ENCODE measurements at regions not wholly inside any gene's neighbourhood (a gene's known extent, or its start where the extent isn't known, plus 50 kb on each side); places are given as distances from the start of the nearest gene placed in this dataset.

DNA sequence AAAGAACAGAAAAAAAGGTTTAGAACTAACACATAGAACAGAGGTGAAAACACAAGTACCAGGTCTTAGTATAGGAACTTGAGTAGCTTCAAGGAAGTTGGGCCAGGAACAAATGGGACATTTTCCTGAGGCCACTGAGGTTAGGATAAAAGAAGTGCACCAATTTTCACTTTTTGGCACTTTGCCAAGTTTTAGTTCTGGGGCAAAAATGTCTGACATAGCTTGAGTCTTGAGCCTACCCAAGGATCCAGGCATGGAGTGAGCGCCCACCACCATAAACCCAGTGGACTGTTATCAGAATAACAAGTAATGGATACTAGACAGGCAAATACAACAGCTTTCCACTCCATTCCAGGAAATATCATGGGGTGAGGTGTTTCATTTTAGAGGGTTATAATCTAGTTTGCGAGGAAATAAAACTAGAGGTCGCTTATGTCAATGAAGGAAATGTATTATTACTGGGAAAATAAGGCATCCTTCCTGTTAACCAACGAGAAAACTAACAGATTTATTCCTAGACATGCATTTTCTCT lies 199.7 kb upstream of the HMGA2 start:
- no peak for ATAC-seq
- no peaks in the 10 kb centered on the region for H3K27me3 ChIP-seq (ENCODE audit: control insufficient read depth, insufficient read depth, low read length)
- ChIA-PET CTCF (no interaction called here), POLR2A (no interaction called here)
- DNase-seq (ENCODE audit: low read depth, low spot score): no peak
- no peak overlapping the region for H3K27ac ChIP-seq (ENCODE audit: low read length)
- intact Hi-C loops (cut with micrococcal nuclease; ENCODE audit: unreplicated experiment): no loop called here
- H3K4me3 ChIP-seq (ENCODE audit: low read depth in 2 of 2, low read length in 2 of 2): no peak overlapping the region
- in situ Hi-C loops (cut with HindIII; ENCODE audit: low pct_unique_long_range_greater_than_20kb, low sequenced_read_pairs): no loop called here
- H3K36me3 ChIP-seq (ENCODE audit: control insufficient read depth, insufficient read depth, low read length): no peaks in the 10 kb centered on the region
- TF ChIP-seq SIN3A (IDR thresholded peaks at IDR 0.05; ENCODE audit: borderline replicate concordance, insufficient read depth, low read depth, low read length): no peak
- TF ChIP-seq, protein P1, sequence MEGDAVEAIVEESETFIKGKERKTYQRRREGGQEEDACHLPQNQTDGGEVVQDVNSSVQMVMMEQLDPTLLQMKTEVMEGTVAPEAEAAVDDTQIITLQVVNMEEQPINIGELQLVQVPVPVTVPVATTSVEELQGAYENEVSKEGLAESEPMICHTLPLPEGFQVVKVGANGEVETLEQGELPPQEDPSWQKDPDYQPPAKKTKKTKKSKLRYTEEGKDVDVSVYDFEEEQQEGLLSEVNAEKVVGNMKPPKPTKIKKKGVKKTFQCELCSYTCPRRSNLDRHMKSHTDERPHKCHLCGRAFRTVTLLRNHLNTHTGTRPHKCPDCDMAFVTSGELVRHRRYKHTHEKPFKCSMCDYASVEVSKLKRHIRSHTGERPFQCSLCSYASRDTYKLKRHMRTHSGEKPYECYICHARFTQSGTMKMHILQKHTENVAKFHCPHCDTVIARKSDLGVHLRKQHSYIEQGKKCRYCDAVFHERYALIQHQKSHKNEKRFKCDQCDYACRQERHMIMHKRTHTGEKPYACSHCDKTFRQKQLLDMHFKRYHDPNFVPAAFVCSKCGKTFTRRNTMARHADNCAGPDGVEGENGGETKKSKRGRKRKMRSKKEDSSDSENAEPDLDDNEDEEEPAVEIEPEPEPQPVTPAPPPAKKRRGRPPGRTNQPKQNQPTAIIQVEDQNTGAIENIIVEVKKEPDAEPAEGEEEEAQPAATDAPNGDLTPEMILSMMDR (IDR thresholded peaks at IDR 0.05): no peak
- TF ChIP-seq POLR2AphosphoS5 (IDR thresholded peaks at IDR 0.05; ENCODE audit: low read depth, low read length): no peak
- no peak for TF ChIP-seq TCF7L2 (IDR thresholded peaks at IDR 0.05; ENCODE audit: low read depth, low read length)
- TF ChIP-seq REST (IDR thresholded peaks at IDR 0.05; ENCODE audit: insufficient read depth in 1 of 2, low read depth in 2 of 2, low read length in 1 of 2): no peak
- H3K9me3 ChIP-seq (ENCODE audit: control insufficient read depth, insufficient read depth, low read depth, low read length): peaks cover 16% of the 10 kb centered on the region; the same call in 1 of the 2 replicates
- H3K4me1 ChIP-seq (ENCODE audit: control insufficient read depth, insufficient read depth, low read length): no peaks in the 10 kb centered on the region
- BruUV-seq (replicated peaks): no TSS peak

- intact Hi-C loops (cut with micrococcal nuclease; ENCODE audit: unreplicated experiment): no loop called here
- peaks cover 28% of the 10 kb centered on the region for H3K4me1 ChIP-seq (ENCODE audit: control insufficient read depth, insufficient read depth, low read length)
- H3K27ac ChIP-seq (ENCODE audit: low read length): peak overlapping the region; percentile 36; the same call in 1 of the 2 replicates
- no peak for DNase-seq (ENCODE audit: low read depth, low spot score)
- CTCF ChIA-PET: no interaction called here
- in situ Hi-C loops (cut with HindIII; ENCODE audit: low pct_unique_long_range_greater_than_20kb, low sequenced_read_pairs): no loop called here
- BruUV-seq (replicated peaks): no TSS peak
- no peak for TF ChIP-seq POLR2AphosphoS5 (IDR thresholded peaks at IDR 0.05; ENCODE audit: low read depth, low read length)
- TF ChIP-seq, protein P1 (IDR thresholded peaks at IDR 0.05): no peak
- TF ChIP-seq TCF7L2 (IDR thresholded peaks at IDR 0.05; ENCODE audit: low read depth, low read length): no peak
- TF ChIP-seq REST (IDR thresholded peaks at IDR 0.05; ENCODE audit: insufficient read depth in 1 of 2, low read depth in 2 of 2, low read length in 1 of 2): no peak
- TF ChIP-seq SIN3A (IDR thresholded peaks at IDR 0.05; ENCODE audit: borderline replicate concordance, insufficient read depth, low read depth, low read length): no peak
- ATAC-seq: no peak
- H3K27me3 ChIP-seq (ENCODE audit: control insufficient read depth, insufficient read depth, low read length): no peaks in the 10 kb centered on the region
- no peaks in the 10 kb centered on the region for H3K36me3 ChIP-seq (ENCODE audit: control insufficient read depth, insufficient read depth, low read length)
- POLR2A ChIA-PET: no interaction called here
- H3K4me3 ChIP-seq (ENCODE audit: low read depth in 2 of 2, low read length in 2 of 2): no peak overlapping the region
- H3K9me3 ChIP-seq (ENCODE audit: control insufficient read depth, insufficient read depth, low read depth, low read length): peaks cover 16% of the 10 kb centered on the region; the same call in 1 of the 2 replicates
Measured at GRCh38 chr12:65628061-65628460, 196.2 kb upstream of the HMGA2 start.

Measured in Panc1 (cell line).